ENCODE measurements at regions not wholly inside any gene's neighbourhood (a gene's known extent, or its start where the extent isn't known, plus 50 kb on each side); places are given as distances from the start of the nearest gene placed in this dataset.

DNA sequence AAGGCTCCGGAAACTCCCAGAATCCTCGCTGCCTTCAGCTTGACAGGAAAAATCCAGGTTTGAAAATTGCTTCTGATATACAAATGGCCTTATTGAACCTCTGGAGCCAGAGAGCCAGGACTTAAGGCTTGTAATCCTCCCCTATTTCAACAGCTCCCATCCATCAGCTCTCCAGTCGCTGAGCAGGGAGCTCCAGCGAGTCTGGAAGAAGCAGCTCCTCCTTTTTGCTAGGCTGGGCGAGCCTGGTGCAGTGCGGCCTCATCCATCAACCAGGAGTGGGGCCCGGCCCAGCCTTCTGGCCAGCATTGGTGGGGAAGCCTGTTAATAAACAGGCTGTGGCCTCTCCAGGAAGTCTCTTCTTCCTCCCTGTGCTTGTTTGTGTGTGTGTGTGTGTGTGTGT is 424.4 kb downstream of the TCERG1L start:
- no peak for TF ChIP-seq POLR2A (IDR thresholded peaks at IDR 0.05)
- TF ChIP-seq POLR2AphosphoS5 (IDR thresholded peaks at IDR 0.05) = no peak
- no peak for TF ChIP-seq CTCF (IDR thresholded peaks at IDR 0.05)
